IMR-90 (cell line): ENCODE measurements at regions not wholly inside any gene's neighbourhood (a gene's known extent, or its start where the extent isn't known, plus 50 kb on each side); places are given as distances from the start of the nearest gene placed in this dataset.

Experiments used
- ATAC-seq: fragments of 200-7000 bp; cut with Tn5 transposase; 2 replicates; pipeline ENCODE4 v1.9.1; 2020; ENCODE audit warnings: low read depth, mild to moderate bottlenecking, moderate library complexity
- BruUV-seq: library from RNA; stranded (reverse); fragments of 400-500 nt; replicated peaks from 2 replicates; lab custom pipeline; 2021; lab: Mats Ljungman, UMichigan
- CTCF ChIA-PET: fragments of 300-600 bp; formaldehyde crosslinking; extraction: SDS; loops from one replicate; lab custom pipeline; 2021; ENCODE audit warnings: antibody characterized with exemption; lab: Yijun Ruan, JAX
- POLR2A ChIA-PET: fragments of 300-600 bp; sonication (Branson Sonifier 250); formaldehyde crosslinking; loops from one replicate; lab custom pipeline; 2022; ENCODE audit warnings: antibody characterized with exemption; ENCODE audit not compliant: unreplicated experiment; lab: Charles Lee
- DNase-seq: peaks from one replicate; pipeline ENCODE4 v3.0.0; 2013
- H2AFZ ChIP-seq: replicated peaks from 2 replicates; pipeline ENCODE3; 2013; ENCODE audit warnings: low read length, mild to moderate bottlenecking; ENCODE audit not compliant: poor library complexity
- H2AK5ac ChIP-seq: 2 replicates; pipeline ENCODE4 v1.6.1; 2013; ENCODE audit warnings: low read depth, low read length, inconsistent platforms
- H2AK9ac ChIP-seq: replicated peaks from 2 replicates; pipeline ENCODE3; 2013; ENCODE audit warnings: mild to moderate bottlenecking, low read depth, low read length, moderate library complexity; ENCODE audit not compliant: poor library complexity
- H2BK120ac ChIP-seq: 2 replicates; pipeline ENCODE4 v1.6.1; 2013; ENCODE audit warnings: low read depth, low read length, inconsistent platforms
- H2BK15ac ChIP-seq: 3 replicates; pipeline ENCODE4 v1.6.1; 2013; ENCODE audit warnings: low read depth, low read length, inconsistent platforms
- H2BK20ac ChIP-seq: 2 replicates; pipeline ENCODE4 v1.6.1; 2013; ENCODE audit warnings: low read depth, mild to moderate bottlenecking, inconsistent platforms, low read length, moderate library complexity
- H2BK5ac ChIP-seq: 2 replicates; pipeline ENCODE4 v1.6.1; 2013; ENCODE audit warnings: mild to moderate bottlenecking, low read depth, low read length, inconsistent platforms; ENCODE audit not compliant: poor library complexity, severe bottlenecking
- H3K14ac ChIP-seq: replicated peaks from 2 replicates; pipeline ENCODE4 v1.6.1; 2013; ENCODE audit warnings: low read depth, low read length, inconsistent platforms
- H3K18ac ChIP-seq: 2 replicates; pipeline ENCODE4 v1.6.1; 2013; ENCODE audit warnings: low read depth, low read length, control low read depth
- H3K23ac ChIP-seq: 2 replicates; pipeline ENCODE4 v1.6.1; 2013; ENCODE audit warnings: low read depth, low read length, inconsistent platforms
- H3K27ac ChIP-seq: 2 replicates; pipeline ENCODE4 v1.5.1; 2013; ENCODE audit warnings: mild to moderate bottlenecking, control low read depth, low read length; ENCODE audit not compliant: insufficient read depth
- H3K27me3 ChIP-seq: 2 replicates; pipeline ENCODE4 v1.6.1; 2013; ENCODE audit warnings: low read length; ENCODE audit not compliant: control insufficient read depth, insufficient read depth
- H3K36me3 ChIP-seq: 2 replicates; pipeline ENCODE4 v1.6.1; 2013; ENCODE audit warnings: low read length, mixed read lengths; ENCODE audit not compliant: control insufficient read depth, insufficient read depth
- H3K4ac ChIP-seq: 2 replicates; pipeline ENCODE4 v1.6.1; 2013; ENCODE audit warnings: low read depth, low read length, inconsistent platforms
- H3K4me1 ChIP-seq: 2 replicates; pipeline ENCODE4 v1.6.1; 2013; ENCODE audit warnings: low read length, mixed read lengths; ENCODE audit not compliant: control insufficient read depth, insufficient read depth
- H3K4me2 ChIP-seq: 2 replicates; pipeline ENCODE4 v1.6.1; 2013; ENCODE audit warnings: low read depth, mild to moderate bottlenecking, control low read depth, low read length, moderate library complexity
- H3K4me3 ChIP-seq: 2 replicates; pipeline ENCODE4 v1.5.1; 2013; ENCODE audit warnings: low read depth, mild to moderate bottlenecking, control low read depth, low read length, moderate library complexity; ENCODE audit not compliant: insufficient read depth
- H3K56ac ChIP-seq: 2 replicates; pipeline ENCODE4 v1.6.1; 2013; ENCODE audit warnings: low read length, inconsistent platforms; ENCODE audit not compliant: insufficient read depth; ENCODE audit errors: extremely low read depth
- H3K79me1 ChIP-seq, 2 experiments: 2 replicates each; pipeline ENCODE4 v1.6.1; 2013; ENCODE audit warnings: low read length in 2 of 2, inconsistent platforms in 1 of 2, low read depth in 1 of 2
- H3K9ac ChIP-seq: 2 replicates; pipeline ENCODE4 v1.6.1; 2013; ENCODE audit warnings: low read depth, low read length, control low read depth
- H3K9me1 ChIP-seq: 2 replicates; pipeline ENCODE4 v1.6.1; 2013; ENCODE audit warnings: low read length, inconsistent platforms; ENCODE audit not compliant: insufficient read depth
- H3K9me3 ChIP-seq: 2 replicates; pipeline ENCODE4 v1.6.1; 2013; ENCODE audit warnings: low read length; ENCODE audit not compliant: control insufficient read depth, insufficient read depth
- H4K20me1 ChIP-seq: 2 replicates; pipeline ENCODE4 v1.6.1; 2013; ENCODE audit warnings: low read length, inconsistent platforms; ENCODE audit not compliant: insufficient read depth
- H4K5ac ChIP-seq: 2 replicates; pipeline ENCODE4 v1.6.1; 2013; ENCODE audit warnings: mild to moderate bottlenecking, low read depth, low read length, control low read depth
- H4K8ac ChIP-seq, 2 experiments: 2 replicates each; pipeline ENCODE4 v1.6.1; 2013; ENCODE audit warnings: low read depth in 2 of 2, low read length in 2 of 2, control low read depth in 1 of 2, inconsistent platforms in 1 of 2
- H4K91ac ChIP-seq: 2 replicates; pipeline ENCODE4 v1.6.1; 2013; ENCODE audit warnings: low read depth, low read length, inconsistent platforms; ENCODE audit not compliant: insufficient read depth
- BHLHE40 ChIP-seq: fragments of 150-350 bp; IDR thresholded peaks from 2 replicates; pipeline ENCODE4 v1.6.1; 2016; ENCODE audit warnings: mild to moderate bottlenecking, low read depth, low read length
- CEBPB ChIP-seq: IDR thresholded peaks from 2 replicates; pipeline ENCODE4 v1.6.1; 2012; ENCODE audit warnings: low read depth, low read length, improper control_type of control experiment
- CHD1 ChIP-seq: IDR thresholded peaks from 2 replicates; pipeline ENCODE4 v1.6.1; 2012; ENCODE audit warnings: low read depth, low read length, improper control_type of control experiment
- FOS ChIP-seq: fragments of 150-350 bp; IDR thresholded peaks from 2 replicates; pipeline ENCODE4 v1.6.1; 2016; ENCODE audit warnings: low read depth, low read length
- MXI1 ChIP-seq: IDR thresholded peaks from 2 replicates; pipeline ENCODE4 v1.6.1; 2012; ENCODE audit warnings: low read depth, mild to moderate bottlenecking, low read length, moderate library complexity, borderline replicate concordance
- NFE2L2 ChIP-seq: fragments of 150-350 bp; IDR thresholded peaks from 2 replicates; pipeline ENCODE4 v1.6.1; 2016; ENCODE audit warnings: low read depth, mild to moderate bottlenecking, low read length
- POLR2A ChIP-seq: IDR thresholded peaks from 2 replicates; pipeline ENCODE4 v1.6.1; 2012; ENCODE audit warnings: mild to moderate bottlenecking, low read depth, low read length
- RAD21 ChIP-seq: IDR thresholded peaks from 2 replicates; pipeline ENCODE4 v1.6.1; 2012; ENCODE audit warnings: low read length, improper control_type of control experiment
- WGBS, 2 experiments: methylation state at CpG; one replicate each; pipeline versions ENCODE4 v1.1.5 to v1.1.7; 2013; ENCODE audit warnings: missing lambda C conversion rate in 2 of 2; ENCODE audit not compliant: insufficient read length in 1 of 2; ENCODE audit errors: extremely low coverage in 2 of 2; 5-methylcytosine and 5-hydroxymethylcytosine counted together
- dilution Hi-C: fragments of 300-500 bp; cut with HindIII; formaldehyde crosslinking; loops from one replicate; pipeline ENCODE4 v1.14.3; 2018; ENCODE audit warnings: low sequenced_read_pairs; ENCODE audit not compliant: unreplicated experiment
- in situ Hi-C: fragments of 300-500 bp; cut with MboI; formaldehyde crosslinking; loops from 3 replicates; pipeline ENCODE4 v1.14.3; 2019; ENCODE audit warnings: low sequenced_read_pairs, inconsistent platforms, mixed read lengths
- intact Hi-C: fragments of 100-400 bp; cut with micrococcal nuclease; formaldehyde crosslinking; loops from 2 replicates; pipeline ENCODE4 v1.10.0; 2022
- TF ChIP-seq, protein P1 (sequence below): conservative IDR thresholded peaks from 2 replicates; pipeline ENCODE4 v1.5.1; 2012; ENCODE audit warnings: mild to moderate bottlenecking, low read depth, low read length, improper control_type of control experiment
- TF ChIP-seq, protein P2 (sequence below): fragments of 150-350 bp; IDR thresholded peaks from 2 replicates; pipeline ENCODE4 v1.6.1; 2016; ENCODE audit warnings: low read depth, mild to moderate bottlenecking, low read length, moderate library complexity, borderline replicate concordance

DNA sequence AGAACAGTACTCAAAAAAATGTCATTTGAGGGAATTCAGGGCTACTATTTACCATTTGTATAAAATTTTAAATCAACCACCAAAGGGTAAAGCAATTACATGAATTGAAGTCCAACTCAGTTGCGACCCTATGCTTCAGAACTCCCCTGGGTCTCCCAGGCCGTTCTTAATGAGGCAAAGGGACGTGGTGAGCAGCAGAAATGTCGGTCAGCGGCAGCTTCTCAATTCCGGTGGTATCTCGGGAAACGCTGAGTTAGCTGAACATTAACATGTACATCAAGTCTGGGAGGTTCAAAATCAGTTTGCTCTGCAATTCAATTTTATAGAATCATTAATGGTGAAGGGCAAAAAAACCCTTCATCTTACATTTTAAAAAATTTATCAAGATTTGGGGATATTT is 173.2 kb downstream of the DIRAS2 start:
- no peaks in the 10 kb centered on the region for H3K27me3 ChIP-seq
- no peak overlapping the region for H3K23ac ChIP-seq
- no peaks in the 10 kb centered on the region for H3K9me3 ChIP-seq
- intact Hi-C loops = no loop called here
- no peak overlapping the region for H4K5ac ChIP-seq
- DNase-seq (no peak), ATAC-seq (no peak)
- no peak overlapping the region for H3K27ac ChIP-seq
- H2BK5ac ChIP-seq = no peak overlapping the region
- WGBS, 2 experiments = 37% methylated on average over 6 of the region's 8 CpGs; no CpG with 5 or more reads in 1 of the 2 experiments
- no peak overlapping the region for H2BK15ac ChIP-seq
- TF ChIP-seq MXI1 (no peak), RAD21 (no peak), FOS (no peak), NFE2L2 (no peak), CHD1 (no peak), POLR2A (no peak), CEBPB (no peak), BHLHE40 (no peak)
- TF ChIP-seq, protein P1, sequence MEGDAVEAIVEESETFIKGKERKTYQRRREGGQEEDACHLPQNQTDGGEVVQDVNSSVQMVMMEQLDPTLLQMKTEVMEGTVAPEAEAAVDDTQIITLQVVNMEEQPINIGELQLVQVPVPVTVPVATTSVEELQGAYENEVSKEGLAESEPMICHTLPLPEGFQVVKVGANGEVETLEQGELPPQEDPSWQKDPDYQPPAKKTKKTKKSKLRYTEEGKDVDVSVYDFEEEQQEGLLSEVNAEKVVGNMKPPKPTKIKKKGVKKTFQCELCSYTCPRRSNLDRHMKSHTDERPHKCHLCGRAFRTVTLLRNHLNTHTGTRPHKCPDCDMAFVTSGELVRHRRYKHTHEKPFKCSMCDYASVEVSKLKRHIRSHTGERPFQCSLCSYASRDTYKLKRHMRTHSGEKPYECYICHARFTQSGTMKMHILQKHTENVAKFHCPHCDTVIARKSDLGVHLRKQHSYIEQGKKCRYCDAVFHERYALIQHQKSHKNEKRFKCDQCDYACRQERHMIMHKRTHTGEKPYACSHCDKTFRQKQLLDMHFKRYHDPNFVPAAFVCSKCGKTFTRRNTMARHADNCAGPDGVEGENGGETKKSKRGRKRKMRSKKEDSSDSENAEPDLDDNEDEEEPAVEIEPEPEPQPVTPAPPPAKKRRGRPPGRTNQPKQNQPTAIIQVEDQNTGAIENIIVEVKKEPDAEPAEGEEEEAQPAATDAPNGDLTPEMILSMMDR = no peak
- TF ChIP-seq, protein P2, sequence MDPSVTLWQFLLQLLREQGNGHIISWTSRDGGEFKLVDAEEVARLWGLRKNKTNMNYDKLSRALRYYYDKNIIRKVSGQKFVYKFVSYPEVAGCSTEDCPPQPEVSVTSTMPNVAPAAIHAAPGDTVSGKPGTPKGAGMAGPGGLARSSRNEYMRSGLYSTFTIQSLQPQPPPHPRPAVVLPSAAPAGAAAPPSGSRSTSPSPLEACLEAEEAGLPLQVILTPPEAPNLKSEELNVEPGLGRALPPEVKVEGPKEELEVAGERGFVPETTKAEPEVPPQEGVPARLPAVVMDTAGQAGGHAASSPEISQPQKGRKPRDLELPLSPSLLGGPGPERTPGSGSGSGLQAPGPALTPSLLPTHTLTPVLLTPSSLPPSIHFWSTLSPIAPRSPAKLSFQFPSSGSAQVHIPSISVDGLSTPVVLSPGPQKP = no peak
- no peak overlapping the region for H2AK9ac ChIP-seq
- H3K56ac ChIP-seq = no peak overlapping the region
- in situ Hi-C loops = no loop called here
- H4K20me1 ChIP-seq = no peaks in the 10 kb centered on the region
- H2AFZ ChIP-seq = no peak overlapping the region
- H3K4ac ChIP-seq = no peak overlapping the region
- H3K36me3 ChIP-seq = no peaks in the 10 kb centered on the region
- no peak overlapping the region for H2AK5ac ChIP-seq
- H4K91ac ChIP-seq = no peak overlapping the region
- no TSS peak for BruUV-seq
- no peak overlapping the region for H3K14ac ChIP-seq
- H3K4me3 ChIP-seq = no peak overlapping the region
- ChIA-PET POLR2A (no interaction called here), CTCF (interaction anchor here (0.6 kb wide), 1 partner anchor 34 kb away, joined by 3 read pairs; no protein-coding TSS in a partner anchor)
- no peaks in the 10 kb centered on the region for H3K79me1 ChIP-seq
- H3K9me1 ChIP-seq = no peaks in the 10 kb centered on the region
- dilution Hi-C loops = no loop called here
- H3K4me1 ChIP-seq = no peaks in the 10 kb centered on the region
- no peak overlapping the region for H2BK20ac ChIP-seq
- H4K8ac ChIP-seq = no peak overlapping the region
- no peak overlapping the region for H3K4me2 ChIP-seq
- H3K18ac ChIP-seq = no peak overlapping the region
- H2BK120ac ChIP-seq = no peak overlapping the region
- no peak overlapping the region for H3K9ac ChIP-seq
